NCI-H69 (cell line): ENCODE measurements at regions not wholly inside any gene's neighbourhood (a gene's known extent, or its start where the extent isn't known, plus 50 kb on each side); places are given as distances from the start of the nearest gene placed in this dataset.
"Not testable (repeated sequence)": the region's sequence is repeated elsewhere in the genome, so short reads cannot be mapped to it uniquely, and the experiment has no call there.

Experiments
- DNase-seq: peaks from one replicate; lab custom pipeline; 2025; lab: John Stamatoyannopoulos, UW

DNA sequence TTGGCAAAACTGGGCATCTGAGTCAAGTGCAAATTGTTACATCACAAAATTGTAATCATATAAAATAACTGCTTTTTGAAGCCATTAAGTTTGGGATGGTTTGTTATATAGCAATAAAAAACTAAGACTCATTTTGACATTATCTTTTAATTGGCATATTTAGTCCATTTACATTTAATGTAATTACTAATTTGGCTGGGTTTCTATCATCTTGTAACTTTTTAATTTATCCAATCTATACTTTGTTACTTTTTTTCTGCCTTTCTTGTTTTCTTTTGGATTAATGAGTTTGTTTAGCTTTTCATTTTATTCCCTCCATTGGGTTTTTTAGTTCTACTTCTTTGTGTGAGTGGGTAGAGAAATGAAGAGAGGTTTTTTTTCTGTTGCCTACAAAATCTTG, 76.3 kb downstream of the DRAM2 start:
- no peak for DNase-seq

DNA sequence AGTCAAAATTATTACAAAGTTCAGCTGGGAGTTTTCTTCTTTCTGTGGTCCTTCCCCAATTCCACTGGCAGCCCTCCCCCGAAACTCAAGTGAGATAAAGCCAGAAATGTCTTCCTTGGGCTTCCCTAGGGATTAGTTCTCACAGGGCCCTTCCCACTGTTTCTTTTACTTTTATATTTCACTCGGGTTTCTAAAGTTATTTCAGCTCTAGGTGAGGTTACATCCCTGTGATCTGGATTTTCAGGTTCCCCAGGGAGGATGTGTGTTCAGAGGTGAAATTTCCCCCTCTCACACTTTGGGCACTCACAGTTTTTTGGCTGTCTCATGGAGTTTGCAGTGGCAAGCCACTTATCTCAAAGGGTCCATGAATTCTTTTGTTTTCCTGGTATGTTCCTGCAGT, 77.3 kb downstream of the DRAM2 start:
- no peak for DNase-seq

DNA sequence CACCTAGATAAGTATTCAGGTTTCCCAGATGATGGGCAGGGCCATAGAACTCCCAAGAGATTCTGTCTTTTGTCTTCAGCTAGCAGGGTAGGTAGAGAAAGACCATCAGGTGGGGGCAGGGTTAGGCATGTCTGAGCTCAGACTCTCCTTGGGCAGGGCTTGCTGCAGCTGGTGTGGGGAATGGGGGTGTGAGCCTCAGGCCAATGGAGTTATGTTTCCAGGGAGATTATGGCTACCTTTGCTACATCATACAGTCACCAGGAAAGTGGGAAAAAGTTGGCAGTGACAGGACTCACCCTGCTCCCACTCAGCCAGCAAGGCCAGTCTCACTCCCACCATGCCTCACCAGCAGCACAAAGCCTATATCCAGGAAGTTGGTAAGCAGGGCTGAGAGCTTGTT, 77.8 kb downstream of the DRAM2 start:
- DNase-seq, result no peak

DNA sequence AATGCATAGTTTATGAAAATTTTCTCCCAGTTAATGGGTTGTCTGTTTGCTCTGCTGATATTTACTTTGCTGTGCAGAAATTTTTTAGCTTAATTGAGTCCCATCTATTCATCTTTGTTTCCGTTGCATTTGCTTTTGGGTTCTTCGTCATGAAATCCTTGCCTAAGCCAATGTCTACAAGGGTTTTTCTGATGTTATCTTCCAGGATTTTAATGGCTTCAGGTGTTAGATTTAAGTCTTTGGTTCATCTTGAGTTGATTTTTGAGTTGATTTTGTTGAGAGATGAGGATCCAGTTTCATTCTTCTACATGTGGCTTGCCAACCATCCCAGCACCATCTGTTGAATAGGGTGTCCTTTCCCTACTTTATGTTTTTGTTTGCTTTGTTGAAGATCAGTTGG, 85.2 kb downstream of the DRAM2 start:
- no peak for DNase-seq

DNA sequence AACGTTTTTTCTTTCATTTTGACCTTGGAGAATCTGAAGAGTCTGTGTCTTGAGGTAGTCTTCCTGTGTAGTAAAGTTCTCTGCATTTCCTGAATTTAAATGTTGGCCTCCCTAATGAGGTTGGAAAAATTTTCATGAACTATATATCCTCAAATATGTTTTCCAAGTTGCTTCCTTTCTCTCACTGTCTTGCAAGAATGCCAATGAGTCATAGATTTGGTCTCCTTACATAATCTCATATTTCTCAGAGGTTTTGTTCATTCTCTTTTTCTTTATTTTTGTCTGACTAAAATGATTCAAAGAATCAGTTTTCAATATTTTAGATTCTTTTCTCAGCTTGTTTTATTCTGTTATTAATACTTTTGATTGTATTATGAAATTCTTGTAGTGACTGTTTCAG, 87.6 kb downstream of the DRAM2 start:
- no peak for DNase-seq

GRCh38 chr1:111048253-111048652, 84.5 kb upstream of the LRIF1 start:
- DNase-seq, result not testable (repeated sequence)

GRCh38 chr1:111045033-111045722, 81.5 kb upstream of the LRIF1 start:
- no peak for DNase-seq

DNA sequence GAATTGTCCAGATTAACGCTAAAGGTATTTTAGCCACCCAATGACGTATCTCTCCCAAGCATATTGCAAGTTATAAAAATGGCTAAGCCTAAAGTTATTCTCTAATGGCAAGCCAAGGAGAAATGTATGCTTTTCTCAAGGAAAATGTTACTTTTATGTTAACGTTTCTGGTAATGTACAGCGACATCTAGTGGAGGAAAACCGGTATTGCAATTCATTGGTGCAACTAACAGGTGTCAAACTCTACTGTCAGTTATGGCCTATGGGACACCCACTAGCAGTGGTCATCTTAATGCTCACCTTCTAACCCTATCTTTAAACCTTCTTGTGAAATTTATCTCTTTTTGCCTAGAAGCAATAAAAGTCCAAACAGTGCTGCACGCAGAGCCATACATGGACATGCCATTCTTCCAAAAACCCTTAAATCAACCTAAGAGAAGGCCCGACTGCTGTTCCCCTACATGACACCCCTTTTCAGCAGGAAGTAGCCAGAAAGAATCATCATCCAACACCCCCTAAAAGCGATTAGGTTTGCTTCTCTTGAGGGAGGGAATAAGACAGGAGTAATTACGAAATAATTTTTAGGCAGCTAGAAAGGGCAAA, 68.7 kb upstream of the LRIF1 start:
- peak; percentile 35 for DNase-seq

DNA sequence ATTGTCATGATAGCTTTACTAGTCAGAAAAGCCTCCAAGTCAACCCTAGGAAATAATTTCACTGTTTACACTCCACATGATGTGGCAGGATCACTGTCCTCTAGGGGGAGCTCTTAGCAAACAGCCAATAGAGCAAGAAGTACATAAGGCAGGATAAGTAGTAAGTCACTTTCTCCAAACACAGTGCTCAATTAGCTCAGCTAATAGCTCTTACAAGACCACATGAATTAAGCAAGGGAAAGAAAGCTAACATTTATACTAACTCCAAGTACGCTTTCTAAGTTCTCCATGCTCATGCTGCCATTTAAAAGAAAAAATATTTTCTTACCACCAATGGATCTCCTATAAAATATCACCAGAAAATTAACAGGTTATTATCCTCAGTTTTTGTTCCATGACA, 66.9 kb upstream of the LRIF1 start:
- peak; percentile 58 for DNase-seq

- no peak for DNase-seq
Measured at GRCh38 chr1:111025109-111025508, 61.4 kb upstream of the LRIF1 start.

- no peak for DNase-seq
Measured at GRCh38 chr1:111015222-111015621, 51.5 kb upstream of the LRIF1 start.
